Cardiac muscle cell (in vitro differentiated cells and primary cell): ENCODE measurements at regions not wholly inside any gene's neighbourhood (a gene's known extent, or its start where the extent isn't known, plus 50 kb on each side); places are given as distances from the start of the nearest gene placed in this dataset.

ENCODE experiments used
- DNase-seq, 2 donors: peaks; one replicate each; pipeline versions ENCODE4 v3.0.0 to v3.0.0-alpha.2; 2010 to 2017; ENCODE audit warnings: low read depth in 1 of 2, low spot score in 1 of 2
- H3K27ac ChIP-seq: fragments of 200-600 bp; sonication (generic); 2 replicates; pipeline ENCODE4 v1.5.1; 2016
- H3K27me3 ChIP-seq: fragments of 200-600 bp; sonication (generic); 2 replicates; pipeline ENCODE4 v1.6.0; 2016; ENCODE audit warnings: control low read depth
- H3K36me3 ChIP-seq: fragments of 200-600 bp; sonication (generic); 2 replicates; pipeline ENCODE4 v1.5.1; 2016; ENCODE audit warnings: control low read depth
- H3K4me1 ChIP-seq: fragments of 200-600 bp; sonication (generic); 2 replicates; pipeline ENCODE4 v1.8.1; 2017; ENCODE audit warnings: low read depth, mild to moderate bottlenecking, mixed run types
- H3K4me3 ChIP-seq: fragments of 200-600 bp; sonication (generic); 2 replicates; pipeline ENCODE4 v1.5.1; 2016; ENCODE audit warnings: mild to moderate bottlenecking
- H3K9me3 ChIP-seq: fragments of 200-600 bp; sonication (generic); 2 replicates; pipeline ENCODE4 v1.5.1; 2017; ENCODE audit warnings: low read depth, mild to moderate bottlenecking, control low read depth
- TF ChIP-seq, protein P1 (sequence below): IDR thresholded peaks from 2 replicates; pipeline ENCODE4 v1.5.1; 2012; ENCODE audit warnings: low read depth, mild to moderate bottlenecking, low read length

DNA sequence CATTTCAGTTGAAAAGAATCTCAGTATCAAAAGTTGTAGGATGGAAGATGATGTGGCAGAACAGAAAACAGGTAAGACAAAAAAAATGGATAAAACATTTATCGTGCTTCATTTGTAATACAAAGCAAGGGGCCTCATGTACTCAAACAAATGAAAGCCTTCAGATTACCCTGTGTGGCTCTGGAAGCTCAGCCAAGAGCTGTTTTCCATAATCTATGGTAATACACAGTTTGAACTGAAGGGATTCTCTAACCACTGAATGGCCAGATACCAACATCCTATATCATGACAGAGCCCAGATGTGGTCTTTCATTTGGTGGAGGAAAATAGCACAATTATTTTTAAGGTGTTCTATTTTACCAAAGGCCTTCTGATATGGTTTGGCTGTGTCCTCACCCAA, 272.1 kb upstream of the RND3 start:
- Histone ChIP-seq H3K36me3 (no peaks in the 10 kb centered on the region), H3K4me1 (no peaks in the 10 kb centered on the region), H3K27ac (no peak overlapping the region), H3K27me3 (no peaks in the 10 kb centered on the region), H3K9me3 (no peaks in the 10 kb centered on the region), H3K4me3 (no peak overlapping the region)
- TF ChIP-seq, protein P1, sequence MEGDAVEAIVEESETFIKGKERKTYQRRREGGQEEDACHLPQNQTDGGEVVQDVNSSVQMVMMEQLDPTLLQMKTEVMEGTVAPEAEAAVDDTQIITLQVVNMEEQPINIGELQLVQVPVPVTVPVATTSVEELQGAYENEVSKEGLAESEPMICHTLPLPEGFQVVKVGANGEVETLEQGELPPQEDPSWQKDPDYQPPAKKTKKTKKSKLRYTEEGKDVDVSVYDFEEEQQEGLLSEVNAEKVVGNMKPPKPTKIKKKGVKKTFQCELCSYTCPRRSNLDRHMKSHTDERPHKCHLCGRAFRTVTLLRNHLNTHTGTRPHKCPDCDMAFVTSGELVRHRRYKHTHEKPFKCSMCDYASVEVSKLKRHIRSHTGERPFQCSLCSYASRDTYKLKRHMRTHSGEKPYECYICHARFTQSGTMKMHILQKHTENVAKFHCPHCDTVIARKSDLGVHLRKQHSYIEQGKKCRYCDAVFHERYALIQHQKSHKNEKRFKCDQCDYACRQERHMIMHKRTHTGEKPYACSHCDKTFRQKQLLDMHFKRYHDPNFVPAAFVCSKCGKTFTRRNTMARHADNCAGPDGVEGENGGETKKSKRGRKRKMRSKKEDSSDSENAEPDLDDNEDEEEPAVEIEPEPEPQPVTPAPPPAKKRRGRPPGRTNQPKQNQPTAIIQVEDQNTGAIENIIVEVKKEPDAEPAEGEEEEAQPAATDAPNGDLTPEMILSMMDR, result no peak
- no peak for DNase-seq

DNA sequence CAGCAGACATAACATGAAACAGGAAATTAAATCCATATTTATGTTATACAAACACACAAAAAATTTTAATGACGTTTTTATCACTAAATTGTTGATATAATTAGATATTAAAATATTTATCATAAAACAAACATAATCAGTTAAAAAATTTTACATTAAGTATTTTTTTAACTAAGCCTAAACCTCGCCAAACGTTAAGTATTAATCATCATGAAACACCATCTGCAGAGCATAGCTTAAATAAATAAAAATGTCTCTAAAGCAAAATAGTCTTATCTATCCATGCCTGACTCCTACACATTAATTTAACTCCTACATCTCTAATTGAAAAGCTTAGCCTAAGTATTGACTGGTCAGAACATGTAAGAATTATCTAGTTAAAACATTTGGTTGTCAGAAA, 271.6 kb upstream of the RND3 start:
- TF ChIP-seq, protein P1, result no peak
- Histone ChIP-seq H3K36me3 (no peaks in the 10 kb centered on the region), H3K4me3 (no peak overlapping the region), H3K27ac (no peak overlapping the region), H3K4me1 (no peaks in the 10 kb centered on the region), H3K27me3 (no peaks in the 10 kb centered on the region), H3K9me3 (no peaks in the 10 kb centered on the region)
- no peak for DNase-seq

DNA sequence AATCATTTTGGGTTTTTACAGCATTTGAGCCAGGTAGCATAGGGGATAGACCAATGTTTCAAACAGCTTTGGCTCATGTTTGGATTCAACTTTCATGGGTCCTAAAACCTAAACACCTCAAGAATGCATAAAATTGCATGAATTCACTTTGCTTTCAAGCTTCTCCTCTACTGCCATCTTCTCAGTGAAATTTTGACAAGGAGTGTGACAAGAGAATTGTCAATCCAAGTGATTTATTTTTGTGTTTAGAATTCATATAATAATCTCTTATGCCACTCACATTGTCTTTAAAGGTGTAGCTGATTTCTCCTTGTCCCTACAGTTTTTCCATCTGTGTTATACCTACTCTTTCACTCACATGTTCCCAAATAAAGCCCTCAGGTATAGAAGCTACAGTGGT, 264.8 kb upstream of the RND3 start:
- TF ChIP-seq, protein P1, result no peak
- no peaks in the 10 kb centered on the region for H3K27me3 ChIP-seq

DNA sequence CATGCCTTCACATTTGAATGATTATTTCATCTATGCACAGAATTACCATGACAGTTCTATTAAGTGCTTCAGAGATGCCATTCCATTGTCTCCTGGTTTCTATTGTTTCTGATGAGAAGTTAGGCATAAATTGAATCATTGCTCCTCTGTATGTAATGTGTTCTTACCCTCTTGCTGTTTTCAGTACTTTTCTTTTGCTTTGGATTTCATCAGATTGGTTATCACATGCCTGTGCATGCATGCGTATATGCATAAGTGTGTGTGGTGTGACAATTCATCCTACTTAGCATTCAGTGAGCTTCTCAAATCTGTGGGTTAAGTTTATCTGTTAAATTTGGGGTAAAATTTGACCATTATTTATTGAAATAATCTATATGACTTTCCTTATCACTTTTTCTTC, 263.3 kb upstream of the RND3 start:
- H3K36me3 ChIP-seq, result no peaks in the 10 kb centered on the region
- no peaks in the 10 kb centered on the region for H3K27me3 ChIP-seq
- DNase-seq, result no peak
- H3K4me1 ChIP-seq, result no peaks in the 10 kb centered on the region
- no peaks in the 10 kb centered on the region for H3K9me3 ChIP-seq
- no peak overlapping the region for H3K4me3 ChIP-seq
- TF ChIP-seq, protein P1, result no peak
- H3K27ac ChIP-seq, result no peak overlapping the region

More for the DNA sequence above, 264.8 kb upstream of the RND3 start:
- no peaks in the 10 kb centered on the region for H3K36me3 ChIP-seq
- no peak overlapping the region for H3K4me3 ChIP-seq
- DNase-seq, result no peak
- no peaks in the 10 kb centered on the region for H3K4me1 ChIP-seq
- H3K27ac ChIP-seq, result no peak overlapping the region
- no peaks in the 10 kb centered on the region for H3K9me3 ChIP-seq

DNA sequence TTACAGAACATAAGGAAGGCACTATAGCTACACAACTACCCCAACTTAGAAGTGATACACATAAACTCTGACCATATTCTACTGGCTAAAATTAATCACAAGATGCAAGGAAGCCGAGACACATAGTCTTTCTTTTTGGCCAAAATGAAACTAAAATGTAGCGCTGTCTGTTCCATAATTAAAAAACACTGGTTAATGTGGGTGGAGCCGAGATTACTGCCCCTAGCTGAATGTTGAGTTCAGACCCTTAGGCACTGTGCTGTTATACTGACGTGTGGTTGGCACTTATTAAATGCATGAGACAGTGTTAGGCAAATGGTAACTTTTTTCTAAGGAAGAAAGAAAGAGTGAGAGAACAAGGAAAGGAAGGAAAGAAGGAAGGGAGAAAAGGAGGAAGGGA, 254.6 kb upstream of the RND3 start:
- no peaks in the 10 kb centered on the region for H3K4me1 ChIP-seq
- no peaks in the 10 kb centered on the region for H3K9me3 ChIP-seq
- H3K4me3 ChIP-seq, result no peak overlapping the region
- H3K27ac ChIP-seq, result no peak overlapping the region
- TF ChIP-seq, protein P1, result no peak
- H3K36me3 ChIP-seq, result no peaks in the 10 kb centered on the region
- no peak for DNase-seq
- no peaks in the 10 kb centered on the region for H3K27me3 ChIP-seq
